HepG2 (cell line): ENCODE measurements at regions not wholly inside any gene's neighbourhood (a gene's known extent, or its start where the extent isn't known, plus 50 kb on each side); places are given as distances from the start of the nearest gene placed in this dataset.

Source experiments
- ATAC-seq: fragments of 200-7000 bp; cut with Tn5 transposase; 3 replicates; pipeline ENCODE4 v1.9.1; 2020; ENCODE audit warnings: mild to moderate bottlenecking, moderate library complexity
- BruUV-seq: library from RNA; stranded (reverse); fragments of 400-500 nt; replicated peaks from 2 replicates; lab custom pipeline; 2021; lab: Mats Ljungman, UMichigan
- CTCF ChIA-PET: fragments of 300-600 bp; formaldehyde crosslinking; extraction: SDS; loops from one replicate; lab custom pipeline; 2021; ENCODE audit warnings: low total read pairs, inconsistent platforms, low intra/inter-chr PET ratio; lab: Yijun Ruan, JAX
- POLR2A ChIA-PET: fragments of 350-600 bp; sonication (Branson Sonifier 250); formaldehyde crosslinking; loops from one replicate; lab custom pipeline; 2020; ENCODE audit warnings: antibody characterized with exemption, inconsistent platforms; lab: Yijun Ruan, JAX
- DNase-seq: peaks from one replicate; pipeline ENCODE4 v3.0.0-alpha.2; 2015; ENCODE audit warnings: low spot score
- FAIRE-seq: peaks from 3 replicates; lab custom pipeline; 2011; peaks lifted over from hg19 to GRCh38; lab: Jason Lieb, UNC
- H2AFZ ChIP-seq: one replicate; pipeline ENCODE4 v1.6.1; 2011; ENCODE audit warnings: low read length, inconsistent platforms
- H3K27ac ChIP-seq: fragments of 300-600 bp; 3 replicates; pipeline ENCODE4 v1.8.0; 2011; ENCODE audit warnings: mixed run types, mild to moderate bottlenecking, mixed read lengths, low read length, inconsistent platforms; ENCODE audit not compliant: insufficient read depth; ENCODE audit errors: extremely low read length
- H3K27me3 ChIP-seq, 2 experiments: fragments of 200-600 bp in 1 of 2; 2 replicates in 1 of 2; 3 replicates in 1 of 2; pipeline versions ENCODE4 v1.6.0 to v1.8.0; 2011; ENCODE audit warnings: low read length in 2 of 2, mild to moderate bottlenecking in 2 of 2, moderate library complexity in 2 of 2, inconsistent platforms in 1 of 2; ENCODE audit not compliant: insufficient read depth in 2 of 2, control insufficient read depth in 1 of 2
- H3K36me3 ChIP-seq, 2 experiments: fragments of 200-600 bp in 1 of 2; replicated peaks in 1 of 2; 2 replicates in 1 of 2; 3 replicates in 1 of 2; pipeline versions ENCODE4 v1.5.1 to v1.8.0; 2011; ENCODE audit warnings: low read length in 2 of 2, inconsistent platforms in 1 of 2; ENCODE audit not compliant: insufficient read depth in 2 of 2, control insufficient read depth in 1 of 2
- H3K4me1 ChIP-seq: 2 replicates; pipeline ENCODE4 v1.5.1; 2012; ENCODE audit warnings: low read length, inconsistent platforms; ENCODE audit not compliant: insufficient read depth
- H3K4me2 ChIP-seq: 2 replicates; pipeline ENCODE4 v1.6.0; 2011; ENCODE audit warnings: low read depth, low read length, inconsistent platforms
- H3K4me3 ChIP-seq, 3 experiments: fragments of 200-600 bp in 1 of 3; sonication (generic), shearing (Covaris generic) in 1 of 3; replicated peaks in 1 of 3; 2 replicates each; pipeline ENCODE4 v1.5.1; 2011 to 2016; ENCODE audit warnings: low read length in 3 of 3, inconsistent platforms in 2 of 3, low read depth in 2 of 3, mild to moderate bottlenecking in 2 of 3, control low read depth in 1 of 3, mixed read lengths in 1 of 3; ENCODE audit not compliant: insufficient read depth in 1 of 3
- H3K79me2 ChIP-seq: one replicate; pipeline ENCODE4 v1.6.1; 2011; ENCODE audit warnings: low read length, inconsistent platforms; ENCODE audit not compliant: insufficient read depth
- H3K9ac ChIP-seq: 2 replicates; pipeline ENCODE4 v1.6.0; 2011; ENCODE audit warnings: mild to moderate bottlenecking, low read depth, low read length, inconsistent platforms; ENCODE audit not compliant: insufficient read depth
- H3K9me3 ChIP-seq: 2 replicates; pipeline ENCODE4 v1.5.1; 2012; ENCODE audit warnings: mild to moderate bottlenecking, low read length
- H4K20me1 ChIP-seq: 2 replicates; pipeline ENCODE4 v1.6.0; 2011; ENCODE audit warnings: inconsistent platforms, mild to moderate bottlenecking, low read length, moderate library complexity; ENCODE audit not compliant: insufficient read depth
- BORCS8-MEF2B ChIP-seq: sonication (generic); formaldehyde crosslinking; IDR thresholded peaks from 2 replicates; pipeline ENCODE4 v1.8.0; 2022; ENCODE audit warnings: mild to moderate bottlenecking, missing genetic modification reagents
- CBX5 ChIP-seq: sonication (generic); formaldehyde crosslinking; IDR thresholded peaks from 2 replicates; pipeline ENCODE4 v1.4.0; 2020; ENCODE audit warnings: missing genetic modification reagents, borderline replicate concordance
- CCAR2 ChIP-seq: fragments of 200-400 bp; formaldehyde crosslinking; optimal IDR thresholded peaks from 2 replicates; pipeline ENCODE3; 2018; ENCODE audit warnings: low read depth, mild to moderate bottlenecking, low read length, moderate library complexity
- CREM ChIP-seq, 2 experiments: sonication (generic) in 1 of 2; formaldehyde crosslinking in 1 of 2; IDR thresholded peaks; 2 replicates each; pipeline versions ENCODE4 v1.4.0 to v1.6.1; 2016 to 2020; ENCODE audit warnings: antibody characterized with exemption in 1 of 2, mild to moderate bottlenecking in 1 of 2, missing genetic modification reagents in 1 of 2
- ETV5 ChIP-seq: IDR thresholded peaks from 2 replicates; pipeline ENCODE4 v1.6.1; 2018; ENCODE audit warnings: missing biosample characterization, missing genetic modification reagents, inconsistent platforms, borderline replicate concordance
- GATAD1 ChIP-seq: IDR thresholded peaks from 2 replicates; pipeline ENCODE4 v1.6.1; 2016; ENCODE audit warnings: missing genetic modification reagents, missing compliant biosample characterization
- ISL2 ChIP-seq: sonication (generic); formaldehyde crosslinking; IDR thresholded peaks from 2 replicates; pipeline ENCODE4 v1.5.0; 2020; ENCODE audit warnings: missing genetic modification reagents
- KLF9 ChIP-seq: IDR thresholded peaks from 2 replicates; pipeline ENCODE4 v1.6.1; 2016; ENCODE audit warnings: low read depth
- MTA1 ChIP-seq: sonication (generic); formaldehyde crosslinking; IDR thresholded peaks from 2 replicates; pipeline ENCODE4 v1.4.0; 2020; ENCODE audit warnings: missing genetic modification reagents, mild to moderate bottlenecking, borderline replicate concordance
- MTA3 ChIP-seq: sonication (generic); formaldehyde crosslinking; IDR thresholded peaks from 2 replicates; pipeline ENCODE4 v1.4.0; 2020; ENCODE audit warnings: missing genetic modification reagents
- U2AF1 ChIP-seq: fragments of 200-400 bp; formaldehyde crosslinking; optimal IDR thresholded peaks from 2 replicates; pipeline ENCODE3; 2017; ENCODE audit warnings: mild to moderate bottlenecking, low read depth, low read length
- XBP1 ChIP-seq: sonication (generic); formaldehyde crosslinking; IDR thresholded peaks from 2 replicates; pipeline ENCODE4 v1.5.0; 2020; ENCODE audit warnings: missing genetic modification reagents
- ZFP82 ChIP-seq: sonication (generic); formaldehyde crosslinking; IDR thresholded peaks from 2 replicates; pipeline ENCODE4 v1.5.1; 2020; ENCODE audit warnings: mild to moderate bottlenecking, missing genetic modification reagents, borderline replicate concordance
- ZNF124 ChIP-seq: sonication (generic); formaldehyde crosslinking; IDR thresholded peaks from 2 replicates; pipeline ENCODE4 v1.4.0; 2020; ENCODE audit warnings: missing genetic modification reagents
- ZNF446 ChIP-seq: sonication (generic); formaldehyde crosslinking; IDR thresholded peaks from 2 replicates; pipeline ENCODE4 v1.5.0; 2020; ENCODE audit warnings: mild to moderate bottlenecking, missing genetic modification reagents
- WGBS: methylation state at CpG from one replicate; pipeline ENCODE4 v1.1.6; 2017; ENCODE audit warnings: low lambda C conversion rate; 5-methylcytosine and 5-hydroxymethylcytosine counted together
- in situ Hi-C: cut with HindIII; loops from 2 replicates; pipeline ENCODE4 v1.10.0; 2017; ENCODE audit warnings: low pct_unique_long_range_greater_than_20kb; ENCODE audit not compliant: extremely low pct_ligation_motif_present
- intact Hi-C: fragments of 100-400 bp; cut with micrococcal nuclease; formaldehyde crosslinking; loops from one replicate; pipeline ENCODE4 v1.10.0; 2022; ENCODE audit not compliant: unreplicated experiment
- TF ChIP-seq, protein P1 (sequence below): sonication (generic); formaldehyde crosslinking; conservative IDR thresholded peaks from 2 replicates; pipeline ENCODE4 v1.8.0; 2022; ENCODE audit warnings: mild to moderate bottlenecking, moderate library complexity, missing genetic modification reagents
- TF ChIP-seq, protein P2 (sequence below): IDR thresholded peaks from 2 replicates; pipeline ENCODE4 v1.6.1; 2016; ENCODE audit warnings: missing compliant biosample characterization, missing genetic modification reagents, borderline replicate concordance

DNA sequence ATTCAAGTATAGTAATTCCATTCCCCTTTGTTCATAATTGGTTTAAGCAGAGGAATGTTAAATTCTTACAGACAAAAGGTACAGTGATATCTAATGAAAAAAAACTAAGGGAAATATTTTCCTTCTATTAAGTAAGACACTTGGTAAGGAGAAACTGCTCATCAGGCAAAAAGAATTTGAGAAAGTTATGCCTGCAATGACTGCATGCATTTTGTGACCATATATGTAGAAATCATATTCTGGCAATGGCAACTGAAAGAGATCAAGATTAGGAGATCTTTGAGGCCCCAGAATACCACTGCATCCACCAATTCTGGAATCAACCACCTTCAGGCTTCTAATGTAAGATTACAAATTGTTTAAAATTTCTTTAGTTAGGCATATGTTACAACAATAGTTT lies 364.8 kb downstream of the PCDH10 start:
- H3K4me3 ChIP-seq, result no peak overlapping the region
- H2AFZ ChIP-seq, result no peak overlapping the region
- TF ChIP-seq MTA1, result no peak
- H3K79me2 ChIP-seq, result no peaks in the 10 kb centered on the region
- H3K36me3 ChIP-seq, result no peaks in the 10 kb centered on the region
- intact Hi-C loops (no loop called here), in situ Hi-C loops (no loop called here)
- no peaks in the 10 kb centered on the region for H3K9me3 ChIP-seq
- H3K27me3 ChIP-seq, result no peaks in the 10 kb centered on the region
- no peaks in the 10 kb centered on the region for H4K20me1 ChIP-seq
- no peak overlapping the region for H3K9ac ChIP-seq
- H3K4me1 ChIP-seq, result no peaks in the 10 kb centered on the region
- no peak overlapping the region for H3K27ac ChIP-seq
- DNase-seq (no peak), ATAC-seq (no peak), FAIRE-seq (no peak)
- no TSS peak for BruUV-seq
- H3K4me2 ChIP-seq, result no peak overlapping the region
- ChIA-PET POLR2A (no interaction called here), CTCF (no interaction called here)

DNA sequence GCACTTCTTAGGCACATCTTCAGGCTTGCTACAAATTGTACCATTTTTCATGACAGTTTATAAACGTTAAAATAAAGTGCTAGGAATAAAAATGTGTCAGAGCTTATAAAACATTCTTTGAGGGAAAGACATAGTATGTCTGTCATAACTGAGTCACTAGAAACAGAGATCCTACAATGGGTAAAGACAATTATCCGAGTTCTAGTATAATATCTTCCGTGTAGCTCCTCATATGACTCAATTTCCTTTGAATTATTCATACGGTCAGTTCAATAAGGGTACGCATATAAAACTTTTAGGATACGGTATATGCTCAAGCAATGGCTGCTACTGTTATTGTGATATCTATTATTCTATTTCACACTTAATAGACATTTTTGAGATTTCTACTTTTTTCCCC lies 349.1 kb downstream of the PCDH10 start:
- H3K27ac ChIP-seq, result no peak overlapping the region
- no peaks in the 10 kb centered on the region for H3K79me2 ChIP-seq
- H4K20me1 ChIP-seq, result no peaks in the 10 kb centered on the region
- DNase-seq (no peak), ATAC-seq (no peak), FAIRE-seq (no peak)
- BruUV-seq, result no TSS peak
- intact Hi-C loops (no loop called here), in situ Hi-C loops (no loop called here)
- H3K27me3 ChIP-seq, result no peaks in the 10 kb centered on the region
- WGBS, result 49% methylated on average over 6 of the region's 6 CpGs
- no peaks in the 10 kb centered on the region for H3K36me3 ChIP-seq
- H2AFZ ChIP-seq, result no peak overlapping the region
- CTCF ChIA-PET, result no interaction called here
- H3K9me3 ChIP-seq, result no peaks in the 10 kb centered on the region
- POLR2A ChIA-PET, result no interaction called here
- H3K4me2 ChIP-seq, result no peak overlapping the region
- no peak overlapping the region for H3K4me3 ChIP-seq
- H3K9ac ChIP-seq, result no peak overlapping the region
- H3K4me1 ChIP-seq, result no peaks in the 10 kb centered on the region
- TF ChIP-seq GATAD1 (CRISPR knock-in tag), result no peak
- TF ChIP-seq ISL2 (CRISPR knock-in tag), result no peak
- TF ChIP-seq CREM (IDR thresholded peaks at IDR 0.05), result no peak
- TF ChIP-seq CREM (CRISPR knock-in tag; IDR thresholded peaks at IDR 0.05), result no peak
- no peak for TF ChIP-seq CCAR2
- TF ChIP-seq CBX5 (CRISPR knock-in tag), result no peak
- no peak for TF ChIP-seq ETV5
- no peak for TF ChIP-seq XBP1 (CRISPR knock-in tag)
- TF ChIP-seq, protein P1, sequence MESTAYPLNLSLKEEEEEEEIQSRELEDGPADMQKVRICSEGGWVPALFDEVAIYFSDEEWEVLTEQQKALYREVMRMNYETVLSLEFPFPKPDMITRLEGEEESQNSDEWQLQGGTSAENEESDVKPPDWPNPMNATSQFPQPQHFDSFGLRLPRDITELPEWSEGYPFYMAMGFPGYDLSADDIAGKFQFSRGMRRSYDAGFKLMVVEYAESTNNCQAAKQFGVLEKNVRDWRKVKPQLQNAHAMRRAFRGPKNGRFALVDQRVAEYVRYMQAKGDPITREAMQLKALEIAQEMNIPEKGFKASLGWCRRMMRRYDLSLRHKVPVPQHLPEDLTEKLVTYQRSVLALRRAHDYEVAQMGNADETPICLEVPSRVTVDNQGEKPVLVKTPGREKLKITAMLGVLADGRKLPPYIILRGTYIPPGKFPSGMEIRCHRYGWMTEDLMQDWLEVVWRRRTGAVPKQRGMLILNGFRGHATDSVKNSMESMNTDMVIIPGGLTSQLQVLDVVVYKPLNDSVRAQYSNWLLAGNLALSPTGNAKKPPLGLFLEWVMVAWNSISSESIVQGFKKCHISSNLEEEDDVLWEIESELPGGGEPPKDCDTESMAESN (CRISPR knock-in tag), result no peak
- TF ChIP-seq ZNF124, result no peak
- TF ChIP-seq BORCS8-MEF2B (CRISPR knock-in tag), result no peak
- TF ChIP-seq ZFP82 (CRISPR knock-in tag), result no peak
- TF ChIP-seq ZNF446 (CRISPR knock-in tag), result no peak
- TF ChIP-seq, protein P2, sequence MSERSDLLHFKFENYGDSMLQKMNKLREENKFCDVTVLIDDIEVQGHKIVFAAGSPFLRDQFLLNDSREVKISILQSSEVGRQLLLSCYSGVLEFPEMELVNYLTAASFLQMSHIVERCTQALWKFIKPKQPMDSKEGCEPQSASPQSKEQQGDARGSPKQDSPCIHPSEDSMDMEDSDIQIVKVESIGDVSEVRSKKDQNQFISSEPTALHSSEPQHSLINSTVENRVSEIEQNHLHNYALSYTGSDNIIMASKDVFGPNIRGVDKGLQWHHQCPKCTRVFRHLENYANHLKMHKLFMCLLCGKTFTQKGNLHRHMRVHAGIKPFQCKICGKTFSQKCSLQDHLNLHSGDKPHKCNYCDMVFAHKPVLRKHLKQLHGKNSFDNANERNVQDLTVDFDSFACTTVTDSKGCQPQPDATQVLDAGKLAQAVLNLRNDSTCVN (CRISPR knock-in tag), result no peak
- no peak for TF ChIP-seq MTA3
- no peak for TF ChIP-seq U2AF1
- TF ChIP-seq MTA1, result no peak
- TF ChIP-seq KLF9, result no peak
